Right atrium auricular region (tissue), 2 donors: ENCODE measurements at regions not wholly inside any gene's neighbourhood (a gene's known extent, or its start where the extent isn't known, plus 50 kb on each side); places are given as distances from the start of the nearest gene placed in this dataset.
A peak's percentile ranks its signal among the peaks of the same experiment; 100 is the strongest.

ENCODE experiments used
- DNase-seq: peaks from one replicate; pipeline ENCODE4 v3.0.0-alpha.2; 2019; ENCODE audit warnings: low spot score
- H3K27ac ChIP-seq, 2 donors: fragments of 200-600 bp; sonication (generic); 1 replicate in 1 of 2; 2 replicates in 1 of 2; pipeline ENCODE4 v1.5.1; 2016 to 2019
- H3K27me3 ChIP-seq, 2 donors: fragments of 200-600 bp; sonication (generic); one replicate each; pipeline versions ENCODE4 v1.5.1 to v1.6.0; 2017 to 2019
- H3K36me3 ChIP-seq: fragments of 200-600 bp; sonication (generic); one replicate; pipeline ENCODE4 v1.5.1; 2016
- H3K4me1 ChIP-seq, 2 donors: fragments of 200-600 bp; sonication (generic); one replicate each; pipeline versions ENCODE4 v1.5.1 to v1.6.0; 2017 to 2019
- H3K4me3 ChIP-seq, 2 donors: fragments of 200-600 bp; sonication (generic); 1 replicate in 1 of 2; 2 replicates in 1 of 2; pipeline ENCODE4 v1.5.1; 2017 to 2019; ENCODE audit warnings: mild to moderate bottlenecking in 1 of 2, moderate library complexity in 1 of 2
- H3K9me3 ChIP-seq, 2 donors: fragments of 200-600 bp; sonication (generic); one replicate each; pipeline ENCODE4 v1.5.1; 2019
- TF ChIP-seq, protein P1 (sequence below), 2 donors: fragments of 200-600 bp; sonication (generic); IDR thresholded peaks; one replicate each; pipeline ENCODE4 v1.5.1; 2019; ENCODE audit warnings: antibody characterized with exemption in 2 of 2

DNA sequence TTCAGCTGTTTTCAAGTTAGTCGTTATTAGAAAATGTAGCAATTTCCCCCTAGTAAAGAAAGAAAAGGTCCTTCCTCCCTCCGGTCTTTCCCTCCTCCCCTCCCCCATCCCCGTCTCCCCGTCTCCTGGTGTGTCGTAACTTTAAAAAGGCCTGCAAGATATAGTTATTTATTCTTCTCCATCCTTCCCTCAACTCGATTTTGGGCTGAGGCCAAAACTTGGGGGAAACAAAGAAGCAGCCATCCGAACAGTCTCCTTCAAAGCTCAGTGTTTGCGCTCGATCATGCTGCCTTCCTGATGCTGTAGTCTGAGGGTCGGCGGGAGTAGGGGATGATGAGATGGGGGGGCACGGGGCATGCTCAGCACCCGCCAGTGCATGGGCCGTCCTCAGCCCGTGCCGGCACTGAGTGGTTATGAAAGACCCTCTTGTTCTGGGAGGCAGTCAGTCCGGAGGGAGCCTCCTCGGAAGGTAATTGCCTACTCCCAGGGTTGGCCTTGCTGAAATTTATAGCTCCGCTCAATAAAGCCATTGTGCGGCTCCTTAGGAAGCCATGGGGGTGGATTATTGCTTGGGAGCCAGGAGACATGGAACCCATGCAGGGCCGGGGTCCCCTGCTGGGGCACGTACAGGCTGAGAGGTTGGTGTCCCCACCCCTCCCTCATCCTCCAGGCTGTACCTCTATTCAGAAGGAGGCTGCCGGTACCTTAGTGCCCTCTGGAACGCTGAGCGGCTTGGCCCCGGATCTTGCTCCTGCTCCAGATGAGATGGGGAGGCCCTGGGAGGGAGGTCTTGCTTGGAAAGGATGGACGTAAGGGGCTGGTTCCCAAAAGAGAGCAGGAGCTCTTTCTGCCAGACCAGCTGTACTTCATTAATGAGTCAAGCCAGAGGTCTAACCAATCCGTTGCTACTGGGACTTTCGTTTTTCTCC lies 212.7 kb upstream of the CADM1 start:
- no peak for DNase-seq
- Histone ChIP-seq H3K4me1 (no peaks in the 10 kb centered on the region), H3K27ac (peak overlapping the region in 1 of 2 donors; percentile 9), H3K9me3 (no peaks in the 10 kb centered on the region), H3K27me3 (no peaks in the 10 kb centered on the region), H3K36me3 (no peaks in the 10 kb centered on the region), H3K4me3 (peak overlapping the region in 1 of 2 donors; percentile 25)
- TF ChIP-seq, protein P1, sequence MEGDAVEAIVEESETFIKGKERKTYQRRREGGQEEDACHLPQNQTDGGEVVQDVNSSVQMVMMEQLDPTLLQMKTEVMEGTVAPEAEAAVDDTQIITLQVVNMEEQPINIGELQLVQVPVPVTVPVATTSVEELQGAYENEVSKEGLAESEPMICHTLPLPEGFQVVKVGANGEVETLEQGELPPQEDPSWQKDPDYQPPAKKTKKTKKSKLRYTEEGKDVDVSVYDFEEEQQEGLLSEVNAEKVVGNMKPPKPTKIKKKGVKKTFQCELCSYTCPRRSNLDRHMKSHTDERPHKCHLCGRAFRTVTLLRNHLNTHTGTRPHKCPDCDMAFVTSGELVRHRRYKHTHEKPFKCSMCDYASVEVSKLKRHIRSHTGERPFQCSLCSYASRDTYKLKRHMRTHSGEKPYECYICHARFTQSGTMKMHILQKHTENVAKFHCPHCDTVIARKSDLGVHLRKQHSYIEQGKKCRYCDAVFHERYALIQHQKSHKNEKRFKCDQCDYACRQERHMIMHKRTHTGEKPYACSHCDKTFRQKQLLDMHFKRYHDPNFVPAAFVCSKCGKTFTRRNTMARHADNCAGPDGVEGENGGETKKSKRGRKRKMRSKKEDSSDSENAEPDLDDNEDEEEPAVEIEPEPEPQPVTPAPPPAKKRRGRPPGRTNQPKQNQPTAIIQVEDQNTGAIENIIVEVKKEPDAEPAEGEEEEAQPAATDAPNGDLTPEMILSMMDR (IDR thresholded peaks at IDR 0.05): no peak

DNA sequence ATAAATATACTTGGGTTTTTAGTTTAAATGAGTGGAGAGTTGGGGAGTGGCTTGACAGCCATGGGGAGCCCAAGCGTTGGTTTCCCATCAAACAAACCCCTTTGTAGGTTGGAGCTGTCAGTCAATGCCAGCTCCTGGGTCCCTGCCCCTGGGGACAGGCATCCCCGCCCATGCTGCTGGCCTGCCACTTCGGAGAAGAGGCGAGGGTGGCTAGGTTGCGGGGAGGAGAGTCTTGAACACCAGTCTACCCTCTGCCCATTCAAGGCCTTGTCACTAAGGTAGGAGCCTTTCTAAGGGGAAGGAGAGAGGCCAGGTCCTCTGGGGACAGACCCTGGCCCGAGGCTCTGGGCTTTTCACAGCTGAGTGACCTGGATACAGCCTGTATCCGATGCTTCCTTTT lies 211.9 kb upstream of the CADM1 start:
- H3K4me3 ChIP-seq: no peak overlapping the region
- H3K4me1 ChIP-seq: no peaks in the 10 kb centered on the region
- H3K27me3 ChIP-seq: no peaks in the 10 kb centered on the region
- H3K9me3 ChIP-seq: no peaks in the 10 kb centered on the region
- TF ChIP-seq, protein P1 (IDR thresholded peaks at IDR 0.05): no peak
- H3K36me3 ChIP-seq: no peaks in the 10 kb centered on the region
- DNase-seq: no peak
- H3K27ac ChIP-seq: no peak overlapping the region

DNA sequence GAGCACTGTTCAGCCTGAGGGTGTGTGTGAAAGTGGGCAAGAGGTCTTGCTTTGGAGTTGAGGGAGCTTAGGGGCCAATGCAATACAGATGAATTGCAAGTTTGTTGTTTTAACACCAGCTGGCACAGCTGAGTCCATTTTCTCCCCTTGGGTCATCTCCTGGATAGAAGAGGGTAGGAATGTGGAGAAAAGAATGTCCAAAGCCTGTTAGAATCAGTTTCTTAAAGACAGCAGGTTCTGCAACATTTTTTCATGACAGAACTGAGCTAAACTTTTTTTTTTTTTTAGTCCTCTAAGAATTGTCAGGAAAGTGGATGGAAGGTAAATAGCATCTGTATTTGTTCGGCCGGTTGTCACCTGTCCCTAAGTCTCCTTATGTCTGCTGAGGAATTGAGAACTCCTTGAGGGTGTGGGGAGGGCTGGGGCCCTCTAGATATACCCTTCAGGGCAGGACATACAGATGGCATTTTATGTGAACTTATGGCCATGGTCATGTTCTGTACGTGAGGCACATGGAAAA lies 211.1 kb upstream of the CADM1 start:
- no peak for DNase-seq
- Histone ChIP-seq H3K36me3 (no peaks in the 10 kb centered on the region), H3K27me3 (no peaks in the 10 kb centered on the region), H3K27ac (no peak overlapping the region), H3K4me1 (no peaks in the 10 kb centered on the region), H3K4me3 (no peak overlapping the region), H3K9me3 (no peaks in the 10 kb centered on the region)
- TF ChIP-seq, protein P1 (IDR thresholded peaks at IDR 0.05): no peak

DNA sequence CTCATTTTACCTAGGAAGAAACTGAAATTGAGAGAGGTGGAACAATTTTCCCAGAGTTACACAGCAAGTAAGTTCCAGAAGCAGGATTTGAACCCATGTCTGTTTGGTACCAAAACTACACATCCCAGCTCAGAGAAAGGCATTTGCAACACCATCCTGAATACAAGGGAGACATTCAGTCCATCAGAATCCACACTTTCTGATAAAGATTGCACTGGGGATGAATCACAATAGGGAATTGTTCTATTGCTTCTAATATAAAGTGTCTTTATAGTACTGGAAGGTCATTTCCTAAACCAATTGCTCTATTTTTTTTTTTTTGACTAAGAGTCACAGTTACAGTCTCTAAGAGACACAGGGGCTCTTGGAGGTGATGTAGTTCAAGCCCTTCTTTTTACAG lies 208.1 kb upstream of the CADM1 start:
- H3K36me3 ChIP-seq: no peaks in the 10 kb centered on the region
- no peak overlapping the region for H3K27ac ChIP-seq
- H3K4me3 ChIP-seq: no peak overlapping the region
- no peak for DNase-seq
- H3K9me3 ChIP-seq: no peaks in the 10 kb centered on the region
- no peaks in the 10 kb centered on the region for H3K27me3 ChIP-seq
- TF ChIP-seq, protein P1 (IDR thresholded peaks at IDR 0.05): no peak
- no peaks in the 10 kb centered on the region for H3K4me1 ChIP-seq

DNA sequence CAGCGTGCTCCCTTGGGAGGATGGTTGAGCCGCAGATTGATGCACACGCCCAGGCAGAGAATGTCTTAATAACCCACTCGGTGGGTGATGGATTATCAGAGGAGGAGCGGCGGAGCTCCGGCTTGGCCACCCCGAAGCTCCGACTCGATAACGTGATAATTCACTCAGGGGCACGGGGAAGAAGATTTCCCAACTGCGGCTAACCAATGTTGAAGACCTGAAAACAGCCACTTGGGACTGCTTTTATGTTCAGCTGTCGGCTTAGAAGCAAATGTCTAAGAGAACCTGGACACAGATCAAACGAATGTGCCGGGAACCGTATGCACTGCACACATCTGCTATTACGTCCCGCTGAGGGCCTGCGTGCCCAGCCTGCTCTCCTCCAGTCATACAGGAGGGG lies 206.8 kb upstream of the CADM1 start:
- Histone ChIP-seq H3K4me3 (no peak overlapping the region), H3K27me3 (no peaks in the 10 kb centered on the region), H3K4me1 (no peaks in the 10 kb centered on the region), H3K9me3 (no peaks in the 10 kb centered on the region), H3K27ac (no peak overlapping the region), H3K36me3 (no peaks in the 10 kb centered on the region)
- no peak for DNase-seq
- TF ChIP-seq, protein P1 (IDR thresholded peaks at IDR 0.05): no peak
